ENCODE measurements at regions not wholly inside any gene's neighbourhood (a gene's known extent, or its start where the extent isn't known, plus 50 kb on each side); places are given as distances from the start of the nearest gene placed in this dataset.

- no peak for DNase-seq
- H3K4me3 ChIP-seq, result no peak overlapping the region
- no peaks in the 10 kb centered on the region for H3K36me3 ChIP-seq
- no peak overlapping the region for H3K27ac ChIP-seq
- intact Hi-C loops (cut with DNase I), result no loop called here
- H3K9me3 ChIP-seq, result no peaks in the 10 kb centered on the region
- H3K27me3 ChIP-seq, result no peaks in the 10 kb centered on the region
- peaks cover 0 to 18% (median 8%) of the 10 kb centered on the region in 4 donors for H3K4me1 ChIP-seq
- 60 to 79% methylated on average over 2 of the region's 2 CpGs for WGBS, 2 donors
- TF ChIP-seq POLR2AphosphoS5 (IDR thresholded peaks at IDR 0.05) (no peak), CTCF (IDR thresholded peaks at IDR 0.05) (no peak), POLR2A (IDR thresholded peaks at IDR 0.05) (no peak), EP300 (IDR thresholded peaks at IDR 0.05) (no peak)
Observed at GRCh38 chr17:59492091-59492451, 73.3 kb upstream of the DHX40 start.

GRCh38 chr17:59493867-59494266, 71.5 kb upstream of the DHX40 start:
- Histone ChIP-seq H3K4me1 (peaks cover 0 to 24% (median 14%) of the 10 kb centered on the region in 4 donors), H3K36me3 (no peaks in the 10 kb centered on the region), H3K9me3 (no peaks in the 10 kb centered on the region), H3K27me3 (no peaks in the 10 kb centered on the region), H3K4me3 (no peak overlapping the region), H3K27ac (no peak overlapping the region)
- TF ChIP-seq POLR2A (IDR thresholded peaks at IDR 0.05) (no peak), EP300 (IDR thresholded peaks at IDR 0.05) (no peak), POLR2AphosphoS5 (IDR thresholded peaks at IDR 0.05) (no peak), CTCF (IDR thresholded peaks at IDR 0.05) (no peak)
- no peak for DNase-seq
- intact Hi-C loops (cut with DNase I), result no loop called here
- WGBS, 2 donors, result 89 to 92% methylated on average over 3 of the region's 3 CpGs

- no peaks in the 10 kb centered on the region for H3K36me3 ChIP-seq
- H3K4me1 ChIP-seq, result peaks cover 0 to 28% (median 18%) of the 10 kb centered on the region in 4 donors
- H3K4me3 ChIP-seq, result no peak overlapping the region
- H3K27ac ChIP-seq, result no peak overlapping the region
- no peak for DNase-seq
- intact Hi-C loops (cut with DNase I), result no loop called here
- no peaks in the 10 kb centered on the region for H3K9me3 ChIP-seq
- no peak for TF ChIP-seq POLR2A (IDR thresholded peaks at IDR 0.05)
- no peak for TF ChIP-seq POLR2AphosphoS5 (IDR thresholded peaks at IDR 0.05)
- TF ChIP-seq CTCF (IDR thresholded peaks at IDR 0.05), result no peak
- TF ChIP-seq EP300 (IDR thresholded peaks at IDR 0.05), result no peak
- no peaks in the 10 kb centered on the region for H3K27me3 ChIP-seq
- 84 to 87% methylated on average over 12 of the region's 12 CpGs for WGBS, 2 donors
Observed at GRCh38 chr17:59494757-59495368, 70.5 kb upstream of the DHX40 start.

GRCh38 chr17:59496178-59496577, 69.2 kb upstream of the DHX40 start:
- Histone ChIP-seq H3K4me3 (no peak overlapping the region), H3K27ac (no peak overlapping the region), H3K9me3 (no peaks in the 10 kb centered on the region), H3K36me3 (no peaks in the 10 kb centered on the region), H3K4me1 (peaks cover 0 to 23% (median 10%) of the 10 kb centered on the region in 4 donors), H3K27me3 (no peaks in the 10 kb centered on the region)
- WGBS, 2 donors, result 94 to 97% methylated on average over 1 of the region's 1 CpG
- intact Hi-C loops (cut with DNase I), result no loop called here
- DNase-seq, result no peak
- TF ChIP-seq POLR2A (IDR thresholded peaks at IDR 0.05), result no peak
- no peak for TF ChIP-seq EP300 (IDR thresholded peaks at IDR 0.05)
- TF ChIP-seq POLR2AphosphoS5 (IDR thresholded peaks at IDR 0.05), result no peak
- TF ChIP-seq CTCF (IDR thresholded peaks at IDR 0.05), result no peak
